DOHH2 (cell line): ENCODE measurements at regions not wholly inside any gene's neighbourhood (a gene's known extent, or its start where the extent isn't known, plus 50 kb on each side); places are given as distances from the start of the nearest gene placed in this dataset.

Experiments
- CTCF ChIP-seq: fragments of 200-600 bp; sonication (generic); IDR thresholded peaks from one replicate; pipeline ENCODE4 v1.5.1; 2014; ENCODE audit warnings: antibody characterized with exemption, mild to moderate bottlenecking, low read depth, low read length; ENCODE audit not compliant: poor library complexity, severe bottlenecking
- EZH2phosphoT487 ChIP-seq: fragments of 200-600 bp; sonication (generic); IDR thresholded peaks from 2 replicates; pipeline ENCODE4 v1.6.1; 2017; ENCODE audit warnings: borderline replicate concordance, mild to moderate bottlenecking, antibody characterized with exemption, low read length, moderate library complexity, mixed read lengths

- TF ChIP-seq CTCF (no peak), EZH2phosphoT487 (no peak)
Measured at GRCh38 chr13:108500711-108501110, 128.7 kb upstream of the MYO16 start.
